ENCODE measurements at regions not wholly inside any gene's neighbourhood (a gene's known extent, or its start where the extent isn't known, plus 50 kb on each side); places are given as distances from the start of the nearest gene placed in this dataset.

DNA sequence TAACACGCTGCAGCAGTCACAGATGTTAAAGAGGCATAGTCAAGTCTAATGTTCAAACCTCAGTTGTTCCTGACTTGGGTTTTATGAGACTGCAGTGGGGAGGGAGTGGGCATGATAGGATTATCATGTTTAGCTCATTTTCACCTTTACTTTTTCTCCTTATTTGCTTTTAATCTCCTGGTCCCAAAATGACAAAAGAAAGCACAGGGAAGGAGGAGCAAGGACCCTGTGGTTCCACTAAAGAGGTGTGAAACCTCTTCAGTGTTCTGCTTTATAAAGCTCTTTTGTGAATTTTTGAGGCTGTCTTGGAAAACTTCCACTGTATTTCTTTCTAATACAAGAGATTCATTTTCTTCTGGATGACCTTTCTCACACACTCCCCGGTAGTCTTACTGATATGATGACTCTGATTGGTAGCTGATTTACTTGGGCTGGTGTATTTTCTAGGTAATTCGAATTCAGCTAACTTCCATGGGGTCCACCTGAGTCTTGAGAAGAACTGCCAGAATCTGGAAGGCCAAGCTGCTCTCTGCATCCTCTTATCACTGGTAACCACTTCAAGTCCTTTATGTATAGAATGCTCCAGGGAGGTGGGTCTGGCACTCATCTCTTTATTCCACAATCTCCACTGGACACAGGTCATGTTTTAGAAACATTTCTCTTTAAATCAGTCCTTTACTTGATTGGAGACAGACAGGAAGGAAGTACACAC is 1364.4 kb upstream of the CDH9 start:
- H3K9me2 ChIP-seq (ENCODE audit: insufficient read depth, low read length): no peaks in the 10 kb centered on the region
- no peak overlapping the region for H3K4me3 ChIP-seq (ENCODE audit: low read depth, low read length, poor library complexity, severe bottlenecking)
- H4K20me1 ChIP-seq (ENCODE audit: insufficient read depth, low read length): no peaks in the 10 kb centered on the region
- no TSS peak for BruUV-seq (replicated peaks)
- CTCF ChIA-PET (ENCODE audit: unreplicated experiment): no interaction called here
- no peak overlapping the region for H3K27ac ChIP-seq (ENCODE audit: low read depth, low read length, poor library complexity, severe bottlenecking)
- POLR2A ChIA-PET: interaction anchor here (1.0 kb wide), 1 partner anchor 9 kb away, joined by 3 read pairs; no protein-coding TSS in a partner anchor
- no peak for TF ChIP-seq EZH2phosphoT487 (IDR thresholded peaks at IDR 0.05; ENCODE audit: borderline replicate concordance, low read depth, low read length)
- TF ChIP-seq CTCF (conservative IDR thresholded peaks at IDR 0.05; ENCODE audit: low read length): no peak
- H2AFZ ChIP-seq (ENCODE audit: low read length): no peak overlapping the region
- DNase-seq (ENCODE audit: low spot score): no peak
- H3K4me2 ChIP-seq (ENCODE audit: low read length): no peak overlapping the region
- H3K9me3 ChIP-seq (ENCODE audit: low read length): no peaks in the 10 kb centered on the region
- no peaks in the 10 kb centered on the region for H3K79me2 ChIP-seq (ENCODE audit: insufficient read depth, low read depth, low read length)
- no peaks in the 10 kb centered on the region for H3K4me1 ChIP-seq (ENCODE audit: insufficient read depth, low read length, poor library complexity, severe bottlenecking)
- intact Hi-C loops (cut with micrococcal nuclease; ENCODE audit: unreplicated experiment): no loop called here
- no peaks in the 10 kb centered on the region for H3K36me3 ChIP-seq (ENCODE audit: insufficient read depth, low read length)

DNA sequence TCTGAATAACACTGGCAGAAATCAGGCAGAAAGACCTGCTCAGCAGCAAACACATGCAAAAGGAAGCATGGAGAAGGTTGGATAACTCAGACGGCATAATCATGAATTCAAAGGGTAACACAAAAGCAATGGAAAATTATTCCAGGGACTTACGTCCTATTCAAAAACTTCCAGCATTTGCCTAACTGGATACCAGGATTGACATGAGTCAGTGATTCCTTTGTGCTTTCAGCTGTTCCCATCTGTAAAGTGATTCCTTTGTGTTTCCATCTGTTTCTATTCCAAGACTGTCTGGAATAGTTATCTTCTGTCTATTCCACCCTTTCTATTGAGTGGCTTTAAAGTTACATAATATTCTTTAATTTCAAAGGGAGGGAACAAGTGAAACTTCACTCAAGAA is 1361.7 kb upstream of the CDH9 start:
- H3K9me2 ChIP-seq (ENCODE audit: insufficient read depth, low read length): no peaks in the 10 kb centered on the region
- intact Hi-C loops (cut with micrococcal nuclease; ENCODE audit: unreplicated experiment): no loop called here
- no peak for DNase-seq (ENCODE audit: low spot score)
- no TSS peak for BruUV-seq (replicated peaks)
- no peak overlapping the region for H3K27ac ChIP-seq (ENCODE audit: low read depth, low read length, poor library complexity, severe bottlenecking)
- H3K9me3 ChIP-seq (ENCODE audit: low read length): no peaks in the 10 kb centered on the region
- H2AFZ ChIP-seq (ENCODE audit: low read length): no peak overlapping the region
- CTCF ChIA-PET (ENCODE audit: unreplicated experiment): no interaction called here
- no peaks in the 10 kb centered on the region for H4K20me1 ChIP-seq (ENCODE audit: insufficient read depth, low read length)
- TF ChIP-seq EZH2phosphoT487 (IDR thresholded peaks at IDR 0.05; ENCODE audit: borderline replicate concordance, low read depth, low read length): no peak
- TF ChIP-seq CTCF (conservative IDR thresholded peaks at IDR 0.05; ENCODE audit: low read length): no peak
- POLR2A ChIA-PET: no interaction called here
- no peak overlapping the region for H3K4me2 ChIP-seq (ENCODE audit: low read length)
- H3K4me1 ChIP-seq (ENCODE audit: insufficient read depth, low read length, poor library complexity, severe bottlenecking): no peaks in the 10 kb centered on the region
- H3K79me2 ChIP-seq (ENCODE audit: insufficient read depth, low read depth, low read length): no peaks in the 10 kb centered on the region
- no peaks in the 10 kb centered on the region for H3K36me3 ChIP-seq (ENCODE audit: insufficient read depth, low read length)
- H3K4me3 ChIP-seq (ENCODE audit: low read depth, low read length, poor library complexity, severe bottlenecking): no peak overlapping the region

DNA sequence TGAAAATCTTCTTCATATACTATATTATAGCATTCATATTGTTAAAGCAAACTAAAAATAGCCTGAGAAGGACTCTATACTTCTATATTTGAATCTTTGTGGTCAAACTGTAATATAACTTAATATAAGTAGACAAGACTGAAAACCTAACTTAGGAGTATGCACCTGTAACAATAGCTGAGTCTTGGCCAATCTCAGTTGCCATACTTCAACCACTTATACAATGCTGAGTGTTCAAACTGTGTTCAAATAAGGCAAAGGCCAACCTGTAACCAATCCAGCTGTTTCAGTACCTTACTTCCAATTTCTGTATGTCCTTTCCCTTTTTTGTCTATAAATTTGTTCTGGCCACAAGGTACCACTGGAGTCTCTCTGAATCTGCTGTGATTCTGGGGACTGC is 1360.8 kb upstream of the CDH9 start:
- ChIA-PET CTCF (ENCODE audit: unreplicated experiment) (no interaction called here), POLR2A (interaction anchor here (0.7 to 0.8 kb wide), 2 partner anchors 9 to 106 kb away, joined by 3 read pairs; no protein-coding TSS in a partner anchor)
- no peak for DNase-seq (ENCODE audit: low spot score)
- H3K4me1 ChIP-seq (ENCODE audit: insufficient read depth, low read length, poor library complexity, severe bottlenecking): no peaks in the 10 kb centered on the region
- H3K27ac ChIP-seq (ENCODE audit: low read depth, low read length, poor library complexity, severe bottlenecking): no peak overlapping the region
- no peaks in the 10 kb centered on the region for H3K9me2 ChIP-seq (ENCODE audit: insufficient read depth, low read length)
- no peaks in the 10 kb centered on the region for H3K79me2 ChIP-seq (ENCODE audit: insufficient read depth, low read depth, low read length)
- no peaks in the 10 kb centered on the region for H3K9me3 ChIP-seq (ENCODE audit: low read length)
- no peak overlapping the region for H3K4me2 ChIP-seq (ENCODE audit: low read length)
- no peak overlapping the region for H2AFZ ChIP-seq (ENCODE audit: low read length)
- intact Hi-C loops (cut with micrococcal nuclease; ENCODE audit: unreplicated experiment): no loop called here
- TF ChIP-seq CTCF (conservative IDR thresholded peaks at IDR 0.05; ENCODE audit: low read length): no peak
- no peak for TF ChIP-seq EZH2phosphoT487 (IDR thresholded peaks at IDR 0.05; ENCODE audit: borderline replicate concordance, low read depth, low read length)
- no TSS peak for BruUV-seq (replicated peaks)
- H3K4me3 ChIP-seq (ENCODE audit: low read depth, low read length, poor library complexity, severe bottlenecking): no peak overlapping the region
- H4K20me1 ChIP-seq (ENCODE audit: insufficient read depth, low read length): no peaks in the 10 kb centered on the region
- no peaks in the 10 kb centered on the region for H3K36me3 ChIP-seq (ENCODE audit: insufficient read depth, low read length)

Measured in OCI-LY7 (cell line).